KOPT-K1 (cell line): ENCODE measurements at regions not wholly inside any gene's neighbourhood (a gene's known extent, or its start where the extent isn't known, plus 50 kb on each side); places are given as distances from the start of the nearest gene placed in this dataset.

Experiments used
- H3K27ac ChIP-seq: fragments of 200-600 bp; sonication (generic); 2 replicates; pipeline ENCODE4 v1.5.1; 2016; ENCODE audit warnings: antibody characterized with exemption, mild to moderate bottlenecking, low read depth, low read length; ENCODE audit not compliant: poor library complexity, severe bottlenecking
- H3K36me3 ChIP-seq: fragments of 200-600 bp; sonication (generic); 2 replicates; pipeline ENCODE4 v1.5.1; 2017; ENCODE audit warnings: antibody characterized with exemption, mild to moderate bottlenecking, low read length, moderate library complexity; ENCODE audit not compliant: insufficient read depth
- H3K9me3 ChIP-seq: fragments of 200-600 bp; sonication (generic); 2 replicates; pipeline ENCODE4 v1.5.1; 2017; ENCODE audit warnings: antibody characterized with exemption, low read length, mild to moderate bottlenecking; ENCODE audit not compliant: insufficient read depth, poor library complexity, severe bottlenecking

GRCh38 chr1:14313731-14314431 is 284.6 kb upstream of the KAZN start:
- H3K36me3 ChIP-seq = no peaks in the 10 kb centered on the region
- peaks cover 46% of the 10 kb centered on the region for H3K9me3 ChIP-seq
- no peak overlapping the region for H3K27ac ChIP-seq

- Histone ChIP-seq H3K27ac (peak overlapping the region; percentile 100), H3K9me3 (peaks cover 57% of the 10 kb centered on the region), H3K36me3 (no peaks in the 10 kb centered on the region)
Observed at GRCh38 chr1:14318830-14319229, 279.7 kb upstream of the KAZN start.

- no peaks in the 10 kb centered on the region for H3K36me3 ChIP-seq
- H3K27ac ChIP-seq = peak overlapping the region; percentile 100
- H3K9me3 ChIP-seq = peaks cover 72% of the 10 kb centered on the region
Observed at GRCh38 chr1:14320518-14320917, 278.0 kb upstream of the KAZN start.

GRCh38 chr1:14320986-14321385 is 277.5 kb upstream of the KAZN start:
- no peaks in the 10 kb centered on the region for H3K36me3 ChIP-seq
- peak overlapping the region; percentile 100 for H3K27ac ChIP-seq
- peaks cover 71% of the 10 kb centered on the region for H3K9me3 ChIP-seq

GRCh38 chr1:14321422-14321821 is 277.1 kb upstream of the KAZN start:
- H3K36me3 ChIP-seq = no peaks in the 10 kb centered on the region
- H3K27ac ChIP-seq = peak overlapping the region; percentile 100
- H3K9me3 ChIP-seq = peaks cover 71% of the 10 kb centered on the region

- Histone ChIP-seq H3K9me3 (peaks cover 64% of the 10 kb centered on the region), H3K36me3 (no peaks in the 10 kb centered on the region), H3K27ac (peak overlapping the region; percentile 100)
Observed at GRCh38 chr1:14323568-14324247, 274.8 kb upstream of the KAZN start.

GRCh38 chr1:14324248-14324630 is 274.2 kb upstream of the KAZN start:
- H3K36me3 ChIP-seq = no peaks in the 10 kb centered on the region
- peak overlapping the region; percentile 100 for H3K27ac ChIP-seq
- peaks cover 63% of the 10 kb centered on the region for H3K9me3 ChIP-seq

- Histone ChIP-seq H3K9me3 (peaks cover 82% of the 10 kb centered on the region), H3K27ac (no peak overlapping the region), H3K36me3 (no peaks in the 10 kb centered on the region)
Observed at GRCh38 chr1:14326857-14327256, 271.6 kb upstream of the KAZN start.

GRCh38 chr1:14328685-14329084 is 269.8 kb upstream of the KAZN start:
- Histone ChIP-seq H3K36me3 (no peaks in the 10 kb centered on the region), H3K9me3 (peaks cover 71% of the 10 kb centered on the region), H3K27ac (no peak overlapping the region)

GRCh38 chr1:14332158-14332557 is 266.3 kb upstream of the KAZN start:
- Histone ChIP-seq H3K36me3 (no peaks in the 10 kb centered on the region), H3K9me3 (peaks cover 54% of the 10 kb centered on the region), H3K27ac (peak overlapping the region; percentile 43)

- no peaks in the 10 kb centered on the region for H3K36me3 ChIP-seq
- peaks cover 38% of the 10 kb centered on the region for H3K9me3 ChIP-seq
- H3K27ac ChIP-seq = peak overlapping the region; percentile 64
Observed at GRCh38 chr1:14334336-14335176, 263.9 kb upstream of the KAZN start.

- H3K27ac ChIP-seq = no peak overlapping the region
- no peaks in the 10 kb centered on the region for H3K36me3 ChIP-seq
- peaks cover 17% of the 10 kb centered on the region for H3K9me3 ChIP-seq
Observed at GRCh38 chr1:14338509-14338908, 260.0 kb upstream of the KAZN start.

GRCh38 chr1:14339288-14339687 is 259.2 kb upstream of the KAZN start:
- peak overlapping the region; percentile 23 for H3K27ac ChIP-seq
- no peaks in the 10 kb centered on the region for H3K36me3 ChIP-seq
- H3K9me3 ChIP-seq = peaks cover 13% of the 10 kb centered on the region

- no peaks in the 10 kb centered on the region for H3K36me3 ChIP-seq
- H3K27ac ChIP-seq = peak overlapping the region; percentile 23
- H3K9me3 ChIP-seq = peaks cover 12% of the 10 kb centered on the region
Observed at GRCh38 chr1:14340002-14340785, 258.3 kb upstream of the KAZN start.
